ENCODE measurements at regions not wholly inside any gene's neighbourhood (a gene's known extent, or its start where the extent isn't known, plus 50 kb on each side); places are given as distances from the start of the nearest gene placed in this dataset.
"Not testable (repeated sequence)": the region's sequence is repeated elsewhere in the genome, so short reads cannot be mapped to it uniquely, and the experiment has no call there.

DNA sequence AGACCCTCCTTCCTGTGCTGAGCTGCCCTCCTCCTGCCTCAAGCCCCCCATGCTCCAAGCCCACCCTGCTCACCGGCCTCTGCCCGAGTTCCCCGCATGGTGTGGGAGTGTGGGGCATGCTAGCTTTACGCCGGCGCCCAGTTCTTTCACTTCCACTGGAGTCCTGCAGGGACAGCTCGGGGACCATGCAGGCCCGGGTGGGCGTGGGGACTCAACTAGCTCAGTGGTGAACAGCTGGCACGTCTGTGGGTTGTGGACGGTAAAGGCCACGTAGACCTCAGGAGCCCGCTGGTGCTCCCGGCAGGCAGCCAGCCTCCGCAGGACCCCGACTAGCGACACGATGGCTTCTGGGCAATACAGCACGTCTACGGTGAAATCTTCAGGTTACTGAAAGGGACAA is 180.4 kb downstream of the ADRA2C start:
- H3K27ac ChIP-seq (ENCODE audit: low read length); H3K27me3 ChIP-seq (ENCODE audit: insufficient read depth, low read depth, low read length); H4K20me1 ChIP-seq (ENCODE audit: insufficient read depth); H2AFZ ChIP-seq (ENCODE audit: low read depth, low read length); H3K79me2 ChIP-seq (replicated peaks; ENCODE audit: insufficient read depth, low read length); H3K9me3 ChIP-seq (ENCODE audit: low read length); H3K4me3 ChIP-seq (ENCODE audit: low read length); H3K4me2 ChIP-seq (ENCODE audit: low read length); H3K9ac ChIP-seq (ENCODE audit: low read length); H3K36me3 ChIP-seq (ENCODE audit: insufficient read depth, low read length); H3F3A ChIP-seq (ENCODE audit: insufficient read depth, low read length, poor library complexity, severe bottlenecking); H3K9me2 ChIP-seq (ENCODE audit: insufficient read depth, low read length): not testable (repeated sequence)

DNA sequence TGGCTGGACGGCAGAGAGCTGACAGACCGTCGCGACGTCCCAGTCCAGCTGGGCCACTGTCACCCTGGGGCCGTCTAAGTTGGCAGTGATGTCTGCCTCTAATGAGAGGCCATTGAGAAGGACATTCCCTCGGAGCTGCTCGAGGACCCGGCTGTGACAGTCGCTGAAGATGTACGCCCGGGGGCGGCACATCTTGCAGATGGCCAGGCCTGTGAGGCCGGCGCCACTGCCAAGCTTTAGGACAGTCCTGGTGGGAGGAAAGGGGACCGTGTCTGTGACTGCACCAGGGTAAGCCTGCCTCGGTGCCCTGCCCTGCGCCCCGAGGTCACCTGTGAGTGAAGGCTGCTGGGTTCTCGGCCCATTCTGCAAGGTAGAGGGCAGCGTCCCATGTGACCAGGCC is 181.6 kb downstream of the ADRA2C start:
- H3K27ac ChIP-seq (ENCODE audit: low read length); H3K27me3 ChIP-seq (ENCODE audit: insufficient read depth, low read depth, low read length); H4K20me1 ChIP-seq (ENCODE audit: insufficient read depth); H3K9ac ChIP-seq (ENCODE audit: low read length); H3K4me3 ChIP-seq (ENCODE audit: low read length); H3K9me3 ChIP-seq (ENCODE audit: low read length); H3K9me2 ChIP-seq (ENCODE audit: insufficient read depth, low read length); H3F3A ChIP-seq (ENCODE audit: insufficient read depth, low read length, poor library complexity, severe bottlenecking); H3K4me2 ChIP-seq (ENCODE audit: low read length); H3K79me2 ChIP-seq (replicated peaks; ENCODE audit: insufficient read depth, low read length); H2AFZ ChIP-seq (ENCODE audit: low read depth, low read length); H3K36me3 ChIP-seq (ENCODE audit: insufficient read depth, low read length): not testable (repeated sequence)

DNA sequence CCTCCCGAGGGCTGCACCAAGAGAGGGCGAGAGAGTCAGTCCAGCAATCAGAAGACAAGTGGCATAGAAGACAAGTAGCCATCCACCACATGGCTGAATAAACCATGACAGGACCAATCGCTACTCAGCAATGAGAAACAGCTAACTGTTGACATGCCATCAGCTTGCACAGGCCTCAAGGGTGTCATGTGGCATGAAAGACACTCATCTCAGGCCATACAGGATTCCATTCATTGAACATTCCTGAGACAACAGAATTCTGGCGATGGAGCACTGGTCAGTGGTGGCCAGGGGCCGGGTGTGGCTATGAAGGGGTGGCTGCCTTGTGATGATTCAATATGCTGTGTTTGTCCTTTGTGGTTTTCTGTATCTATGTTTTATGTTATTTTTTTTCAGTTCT is 182.0 kb downstream of the ADRA2C start:
- H3K9me3 ChIP-seq (ENCODE audit: low read length); H3F3A ChIP-seq (ENCODE audit: insufficient read depth, low read length, poor library complexity, severe bottlenecking); H3K36me3 ChIP-seq (ENCODE audit: insufficient read depth, low read length); H2AFZ ChIP-seq (ENCODE audit: low read depth, low read length); H3K79me2 ChIP-seq (replicated peaks; ENCODE audit: insufficient read depth, low read length); H3K9ac ChIP-seq (ENCODE audit: low read length); H3K4me2 ChIP-seq (ENCODE audit: low read length); H3K27ac ChIP-seq (ENCODE audit: low read length); H4K20me1 ChIP-seq (ENCODE audit: insufficient read depth); H3K9me2 ChIP-seq (ENCODE audit: insufficient read depth, low read length); H3K27me3 ChIP-seq (ENCODE audit: insufficient read depth, low read depth, low read length); H3K4me3 ChIP-seq (ENCODE audit: low read length): not testable (repeated sequence)

DNA sequence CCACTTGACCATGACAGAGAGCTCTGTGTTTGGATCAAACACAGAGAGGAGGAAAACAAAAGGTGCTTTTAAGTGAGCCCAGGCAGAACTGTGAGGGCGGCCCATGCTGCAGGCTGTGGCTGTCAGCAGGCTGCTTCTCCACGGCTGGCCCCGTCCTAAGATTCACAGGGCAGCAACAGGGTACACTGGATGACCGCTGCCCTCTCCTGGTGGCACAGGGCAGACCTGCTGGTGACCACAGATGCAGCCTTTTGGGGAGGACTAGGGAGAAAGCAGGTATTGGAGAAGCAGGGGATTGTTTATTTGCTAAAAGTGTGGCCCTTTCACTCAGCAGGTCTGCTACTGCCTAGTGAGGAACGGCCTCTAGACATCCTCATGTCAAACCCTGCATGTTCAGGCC is 183.7 kb downstream of the ADRA2C start:
- not testable (repeated sequence) for H3F3A ChIP-seq (ENCODE audit: insufficient read depth, low read length, poor library complexity, severe bottlenecking); H2AFZ ChIP-seq (ENCODE audit: low read depth, low read length); H3K79me2 ChIP-seq (replicated peaks; ENCODE audit: insufficient read depth, low read length); H3K36me3 ChIP-seq (ENCODE audit: insufficient read depth, low read length); H3K27ac ChIP-seq (ENCODE audit: low read length); H3K4me2 ChIP-seq (ENCODE audit: low read length); H4K20me1 ChIP-seq (ENCODE audit: insufficient read depth); H3K9ac ChIP-seq (ENCODE audit: low read length); H3K9me2 ChIP-seq (ENCODE audit: insufficient read depth, low read length); H3K4me3 ChIP-seq (ENCODE audit: low read length); H3K9me3 ChIP-seq (ENCODE audit: low read length); H3K27me3 ChIP-seq (ENCODE audit: insufficient read depth, low read depth, low read length)
- TF ChIP-seq, protein P1, sequence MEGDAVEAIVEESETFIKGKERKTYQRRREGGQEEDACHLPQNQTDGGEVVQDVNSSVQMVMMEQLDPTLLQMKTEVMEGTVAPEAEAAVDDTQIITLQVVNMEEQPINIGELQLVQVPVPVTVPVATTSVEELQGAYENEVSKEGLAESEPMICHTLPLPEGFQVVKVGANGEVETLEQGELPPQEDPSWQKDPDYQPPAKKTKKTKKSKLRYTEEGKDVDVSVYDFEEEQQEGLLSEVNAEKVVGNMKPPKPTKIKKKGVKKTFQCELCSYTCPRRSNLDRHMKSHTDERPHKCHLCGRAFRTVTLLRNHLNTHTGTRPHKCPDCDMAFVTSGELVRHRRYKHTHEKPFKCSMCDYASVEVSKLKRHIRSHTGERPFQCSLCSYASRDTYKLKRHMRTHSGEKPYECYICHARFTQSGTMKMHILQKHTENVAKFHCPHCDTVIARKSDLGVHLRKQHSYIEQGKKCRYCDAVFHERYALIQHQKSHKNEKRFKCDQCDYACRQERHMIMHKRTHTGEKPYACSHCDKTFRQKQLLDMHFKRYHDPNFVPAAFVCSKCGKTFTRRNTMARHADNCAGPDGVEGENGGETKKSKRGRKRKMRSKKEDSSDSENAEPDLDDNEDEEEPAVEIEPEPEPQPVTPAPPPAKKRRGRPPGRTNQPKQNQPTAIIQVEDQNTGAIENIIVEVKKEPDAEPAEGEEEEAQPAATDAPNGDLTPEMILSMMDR (IDR thresholded peaks at IDR 0.05; ENCODE audit: poor library complexity, severe bottlenecking), result peak; percentile 51
- peak; percentile 30 for TF ChIP-seq SMC3 (conservative IDR thresholded peaks at IDR 0.05; ENCODE audit: poor library complexity)

DNA sequence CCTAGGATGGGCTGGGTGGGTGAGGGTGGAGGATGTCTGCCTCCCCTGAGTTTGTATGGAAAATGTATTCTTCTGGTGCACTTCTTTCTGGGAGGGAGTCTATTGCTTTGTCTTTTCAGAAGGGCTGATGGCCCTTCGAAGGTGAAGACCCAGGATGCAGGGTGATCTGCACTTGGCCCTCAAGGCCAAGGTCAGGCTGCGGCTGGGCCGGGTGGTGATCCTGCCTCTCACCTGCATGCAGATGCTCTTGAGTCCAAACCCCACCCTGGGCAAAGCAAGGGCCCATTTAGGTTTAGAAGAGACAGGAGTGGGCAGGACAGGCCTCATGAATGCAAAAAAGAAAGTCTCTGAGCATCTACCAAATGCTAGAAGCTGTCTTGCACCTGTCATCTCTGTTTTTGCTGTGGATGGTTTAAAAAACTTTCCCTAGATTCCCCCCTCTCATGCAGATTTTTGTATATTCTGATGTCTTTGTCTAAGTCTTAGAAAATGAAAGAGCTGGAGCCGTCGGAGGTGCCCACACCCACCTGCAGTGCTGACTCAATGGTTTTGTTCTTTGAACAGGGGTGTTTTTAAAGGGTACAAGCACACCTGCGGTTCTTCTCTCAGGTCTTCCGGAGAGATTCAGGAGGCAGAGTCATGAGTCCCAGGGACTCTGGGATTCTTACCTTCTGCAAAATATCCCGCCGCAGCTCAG is 186.4 kb downstream of the ADRA2C start:
- H3K36me3 ChIP-seq (ENCODE audit: insufficient read depth, low read length); H3K9ac ChIP-seq (ENCODE audit: low read length); H3K27me3 ChIP-seq (ENCODE audit: insufficient read depth, low read depth, low read length); H3K79me2 ChIP-seq (replicated peaks; ENCODE audit: insufficient read depth, low read length); H2AFZ ChIP-seq (ENCODE audit: low read depth, low read length); H3K27ac ChIP-seq (ENCODE audit: low read length); H3K4me3 ChIP-seq (ENCODE audit: low read length); H3K4me2 ChIP-seq (ENCODE audit: low read length); H4K20me1 ChIP-seq (ENCODE audit: insufficient read depth); H3K9me3 ChIP-seq (ENCODE audit: low read length); H3K9me2 ChIP-seq (ENCODE audit: insufficient read depth, low read length); H3F3A ChIP-seq (ENCODE audit: insufficient read depth, low read length, poor library complexity, severe bottlenecking): not testable (repeated sequence)

DNA sequence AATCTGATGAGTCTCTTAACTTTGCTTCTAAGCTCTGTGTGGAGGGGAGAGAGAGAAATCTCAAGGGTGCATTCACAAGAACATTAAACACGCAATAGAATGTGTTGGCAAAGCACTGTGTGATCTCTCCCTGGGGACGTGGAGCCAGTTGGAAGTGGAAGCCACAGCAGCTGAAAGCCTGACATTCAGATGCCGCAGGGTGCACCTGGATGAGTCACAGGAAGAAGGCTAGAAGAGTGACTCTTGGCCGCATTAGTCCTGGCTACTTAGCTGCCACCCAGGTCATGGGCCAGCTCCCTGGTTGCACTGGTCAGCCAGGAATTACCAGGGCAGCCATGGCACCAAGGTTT is 186.9 kb downstream of the ADRA2C start:
- H3F3A ChIP-seq (ENCODE audit: insufficient read depth, low read length, poor library complexity, severe bottlenecking); H3K27ac ChIP-seq (ENCODE audit: low read length); H4K20me1 ChIP-seq (ENCODE audit: insufficient read depth); H3K9ac ChIP-seq (ENCODE audit: low read length); H3K79me2 ChIP-seq (replicated peaks; ENCODE audit: insufficient read depth, low read length); H3K9me2 ChIP-seq (ENCODE audit: insufficient read depth, low read length); H3K4me3 ChIP-seq (ENCODE audit: low read length); H3K36me3 ChIP-seq (ENCODE audit: insufficient read depth, low read length); H3K9me3 ChIP-seq (ENCODE audit: low read length); H3K4me2 ChIP-seq (ENCODE audit: low read length); H3K27me3 ChIP-seq (ENCODE audit: insufficient read depth, low read depth, low read length); H2AFZ ChIP-seq (ENCODE audit: low read depth, low read length): not testable (repeated sequence)
